ENCODE measurements at regions not wholly inside any gene's neighbourhood (a gene's known extent, or its start where the extent isn't known, plus 50 kb on each side); places are given as distances from the start of the nearest gene placed in this dataset.
"Not testable (repeated sequence)": the region's sequence is repeated elsewhere in the genome, so short reads cannot be mapped to it uniquely, and the experiment has no call there.

DNA sequence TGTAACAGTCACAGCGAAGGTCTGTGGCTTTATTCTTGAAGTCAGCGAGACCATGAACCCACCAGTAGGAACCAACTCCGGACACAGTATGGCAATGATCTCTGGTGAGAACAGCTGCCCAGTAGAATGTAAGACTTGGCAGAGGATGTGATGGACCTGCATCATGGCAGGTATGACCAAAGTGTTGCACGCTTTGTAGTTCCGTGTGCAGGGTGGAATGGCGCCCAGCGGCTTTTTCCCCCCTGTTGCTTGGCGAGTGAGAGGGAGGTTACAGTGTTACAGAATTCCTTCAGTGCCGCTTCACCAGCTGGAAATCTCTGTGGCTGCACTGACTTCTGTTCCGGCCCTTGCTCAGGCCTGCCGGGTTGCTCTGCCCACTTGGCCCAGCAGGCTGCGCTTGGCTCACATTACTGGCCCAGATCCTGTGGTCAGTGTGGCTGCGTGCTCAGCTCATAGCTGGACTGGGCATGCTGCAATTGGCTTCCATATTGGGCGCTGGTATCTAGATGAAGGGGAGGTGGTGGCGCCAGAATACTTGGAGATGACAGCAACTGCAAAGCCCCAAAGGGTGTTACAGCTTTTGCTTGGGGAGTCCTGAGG is 148.1 kb upstream of the ZNF658 start:
- not testable (repeated sequence) for H3K27ac ChIP-seq (ENCODE audit: low read depth, low read length); DNase-seq (ENCODE audit: insufficient read length, low spot score, missing footprints); H3K4me1 ChIP-seq (ENCODE audit: insufficient read depth, low read length); H3K9me3 ChIP-seq (ENCODE audit: low read depth, low read length); H3K36me3 ChIP-seq (ENCODE audit: insufficient read depth, low read length); H4K20me1 ChIP-seq (ENCODE audit: insufficient read depth, low read length); H2AFZ ChIP-seq (ENCODE audit: low read length); H3K4me2 ChIP-seq (ENCODE audit: insufficient read depth, low read length); H3K79me2 ChIP-seq (ENCODE audit: insufficient read depth, low read length); H3K27me3 ChIP-seq (ENCODE audit: insufficient read depth, low read length); H3K4me3 ChIP-seq (ENCODE audit: insufficient read depth, low read length)

DNA sequence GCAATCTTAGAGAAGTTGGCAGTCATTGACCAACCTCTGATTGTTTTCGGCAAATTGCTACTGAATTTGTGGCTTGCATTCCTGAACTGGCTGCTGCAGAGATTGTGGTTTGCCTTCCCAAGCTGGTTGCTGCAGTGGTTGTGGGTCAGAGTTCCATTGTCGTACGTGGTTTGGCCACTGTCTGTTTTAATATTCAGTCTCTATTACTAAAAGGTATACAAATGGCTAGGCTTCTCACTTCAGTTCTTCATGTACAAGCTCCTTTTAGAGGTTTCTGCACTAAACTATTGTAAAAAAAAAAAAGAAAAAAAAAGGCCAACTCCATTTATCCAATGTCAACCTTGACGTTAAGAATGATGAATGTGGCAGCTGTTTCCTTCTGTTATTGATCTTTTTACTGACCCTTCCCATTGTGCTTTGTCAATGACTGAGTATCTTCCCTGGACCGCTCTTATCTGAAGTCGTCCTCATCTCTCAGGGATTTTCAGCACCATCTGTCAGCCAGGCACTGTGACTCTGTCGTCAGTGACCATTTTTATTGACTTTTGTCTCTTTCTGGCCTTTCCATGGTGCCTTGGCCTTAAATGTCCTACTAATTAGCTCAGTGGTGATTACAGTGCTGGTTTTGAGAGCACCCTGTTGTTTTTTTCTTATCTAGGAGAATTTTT is 140.6 kb upstream of the ZNF658 start:
- DNase-seq (ENCODE audit: insufficient read length, low spot score, missing footprints); H3K4me1 ChIP-seq (ENCODE audit: insufficient read depth, low read length); H2AFZ ChIP-seq (ENCODE audit: low read length): not testable (repeated sequence)

DNA sequence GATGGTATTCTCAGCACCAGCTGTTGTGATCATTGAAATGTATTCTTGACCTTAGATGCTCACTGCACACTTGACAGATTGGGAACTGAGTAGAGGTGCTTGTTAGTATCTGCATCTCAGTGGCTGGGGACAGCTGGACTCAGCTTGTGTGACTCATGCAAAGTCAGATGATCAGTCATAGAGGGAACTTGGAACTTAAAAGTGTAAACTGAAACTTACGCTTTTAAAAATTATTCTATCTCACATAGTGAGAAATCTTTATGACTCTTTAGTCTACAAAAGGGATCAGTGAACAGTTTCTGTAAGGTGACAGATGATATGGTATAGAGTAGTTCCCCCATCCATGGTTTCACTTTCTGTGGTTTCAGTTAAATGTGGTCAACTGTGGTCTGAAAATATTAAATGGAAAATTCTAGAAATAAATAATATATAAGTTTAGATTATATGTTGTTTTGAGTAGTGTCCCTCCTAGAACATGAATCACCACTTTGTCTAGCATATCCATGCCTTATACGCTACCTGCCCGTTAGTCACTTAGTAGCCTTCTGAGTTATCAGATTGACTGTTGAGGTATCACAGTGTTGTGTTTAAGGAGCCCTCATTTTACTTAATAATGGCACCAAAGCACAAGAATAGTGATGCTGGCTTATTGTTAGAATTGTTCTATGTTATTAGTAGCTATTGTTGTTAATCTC is 135.6 kb upstream of the ZNF658 start:
- not testable (repeated sequence) for H3K4me1 ChIP-seq (ENCODE audit: insufficient read depth, low read length); H3K4me2 ChIP-seq (ENCODE audit: insufficient read depth, low read length); H3K36me3 ChIP-seq (ENCODE audit: insufficient read depth, low read length); H3K79me2 ChIP-seq (ENCODE audit: insufficient read depth, low read length); H4K20me1 ChIP-seq (ENCODE audit: insufficient read depth, low read length); DNase-seq (ENCODE audit: insufficient read length, low spot score, missing footprints); H2AFZ ChIP-seq (ENCODE audit: low read length); H3K4me3 ChIP-seq (ENCODE audit: insufficient read depth, low read length); H3K27ac ChIP-seq (ENCODE audit: low read depth, low read length); H3K9me3 ChIP-seq (ENCODE audit: low read depth, low read length); H3K27me3 ChIP-seq (ENCODE audit: insufficient read depth, low read length)

More for the DNA sequence above, 140.6 kb upstream of the ZNF658 start:
- H3K36me3 ChIP-seq (ENCODE audit: insufficient read depth, low read length); H3K4me3 ChIP-seq (ENCODE audit: insufficient read depth, low read length); H3K4me2 ChIP-seq (ENCODE audit: insufficient read depth, low read length); H3K27ac ChIP-seq (ENCODE audit: low read depth, low read length); H3K9me3 ChIP-seq (ENCODE audit: low read depth, low read length); H3K27me3 ChIP-seq (ENCODE audit: insufficient read depth, low read length); H4K20me1 ChIP-seq (ENCODE audit: insufficient read depth, low read length); H3K79me2 ChIP-seq (ENCODE audit: insufficient read depth, low read length): not testable (repeated sequence)

DNA sequence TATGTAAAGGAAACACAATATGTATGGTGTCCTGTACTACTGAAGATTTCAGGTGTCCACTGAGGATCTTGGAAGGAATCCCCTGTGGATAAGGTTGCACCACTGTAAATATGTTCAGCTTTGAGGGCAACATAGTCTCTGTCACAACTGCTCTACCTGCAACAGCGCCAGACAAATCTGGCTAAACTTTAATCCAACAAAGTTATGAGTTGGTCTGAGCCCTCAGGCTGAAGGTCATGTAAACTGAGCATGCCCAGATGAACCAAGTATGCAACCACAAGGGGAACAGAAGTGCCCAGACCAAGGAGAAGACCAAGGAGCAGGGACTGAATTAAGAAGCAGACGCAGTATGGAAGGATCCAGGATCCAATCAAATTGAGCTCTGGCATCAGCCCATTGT is 135.0 kb upstream of the ZNF658 start:
- not testable (repeated sequence) for H3K79me2 ChIP-seq (ENCODE audit: insufficient read depth, low read length); H2AFZ ChIP-seq (ENCODE audit: low read length); DNase-seq (ENCODE audit: insufficient read length, low spot score, missing footprints); H3K36me3 ChIP-seq (ENCODE audit: insufficient read depth, low read length); H4K20me1 ChIP-seq (ENCODE audit: insufficient read depth, low read length); H3K27me3 ChIP-seq (ENCODE audit: insufficient read depth, low read length); H3K4me1 ChIP-seq (ENCODE audit: insufficient read depth, low read length); H3K9me3 ChIP-seq (ENCODE audit: low read depth, low read length); H3K27ac ChIP-seq (ENCODE audit: low read depth, low read length); H3K4me3 ChIP-seq (ENCODE audit: insufficient read depth, low read length); H3K4me2 ChIP-seq (ENCODE audit: insufficient read depth, low read length)

DNA sequence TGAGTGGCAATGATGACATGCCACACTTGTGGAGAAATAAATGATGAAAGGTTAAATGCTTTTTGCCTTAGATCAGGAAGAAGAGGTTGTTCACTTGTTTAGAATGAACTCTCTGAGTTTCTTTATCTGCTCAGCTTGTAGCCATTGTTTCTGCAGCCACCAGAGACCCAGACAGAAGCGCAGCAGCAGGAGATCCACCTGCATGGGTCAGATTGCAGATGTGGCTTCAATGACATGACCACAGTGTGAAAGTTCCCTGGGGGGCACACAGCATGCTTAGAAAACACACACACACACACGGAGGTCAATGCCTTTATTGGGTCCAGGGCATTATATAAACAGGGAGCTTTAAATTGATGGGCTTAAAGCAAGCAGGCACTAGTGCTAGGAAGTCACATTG is 129.0 kb upstream of the ZNF658 start:
- H3K9me3 ChIP-seq (ENCODE audit: low read depth, low read length); H3K27me3 ChIP-seq (ENCODE audit: insufficient read depth, low read length); H3K4me2 ChIP-seq (ENCODE audit: insufficient read depth, low read length); H3K27ac ChIP-seq (ENCODE audit: low read depth, low read length); H2AFZ ChIP-seq (ENCODE audit: low read length); H4K20me1 ChIP-seq (ENCODE audit: insufficient read depth, low read length); H3K79me2 ChIP-seq (ENCODE audit: insufficient read depth, low read length); H3K36me3 ChIP-seq (ENCODE audit: insufficient read depth, low read length); H3K4me3 ChIP-seq (ENCODE audit: insufficient read depth, low read length); DNase-seq (ENCODE audit: insufficient read length, low spot score, missing footprints); H3K4me1 ChIP-seq (ENCODE audit: insufficient read depth, low read length): not testable (repeated sequence)

DNA sequence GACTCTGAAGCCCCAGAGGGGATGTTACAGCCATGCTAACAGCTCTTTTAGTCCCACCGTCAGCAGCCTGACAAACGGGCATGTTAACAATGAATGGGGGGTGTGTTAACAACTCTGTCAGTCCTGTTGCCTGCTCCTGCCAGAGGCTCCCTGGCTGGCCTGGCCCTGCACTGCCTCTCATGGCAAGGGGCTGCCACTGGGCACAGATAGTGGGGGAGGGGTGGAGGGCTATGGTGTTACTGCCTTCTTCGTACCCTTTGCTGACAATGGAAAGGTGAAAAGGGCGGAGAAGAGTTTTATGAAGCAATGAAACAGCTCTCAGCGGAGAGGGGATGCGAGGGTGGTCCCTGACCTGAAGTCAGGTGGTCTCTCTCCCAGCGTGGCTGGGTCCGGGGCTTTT is 125.9 kb upstream of the ZNF658 start:
- not testable (repeated sequence) for H3K4me2 ChIP-seq (ENCODE audit: insufficient read depth, low read length); H3K27me3 ChIP-seq (ENCODE audit: insufficient read depth, low read length); H3K9me3 ChIP-seq (ENCODE audit: low read depth, low read length); H2AFZ ChIP-seq (ENCODE audit: low read length); H3K36me3 ChIP-seq (ENCODE audit: insufficient read depth, low read length); DNase-seq (ENCODE audit: insufficient read length, low spot score, missing footprints); H3K4me3 ChIP-seq (ENCODE audit: insufficient read depth, low read length); H4K20me1 ChIP-seq (ENCODE audit: insufficient read depth, low read length); H3K79me2 ChIP-seq (ENCODE audit: insufficient read depth, low read length); H3K27ac ChIP-seq (ENCODE audit: low read depth, low read length); H3K4me1 ChIP-seq (ENCODE audit: insufficient read depth, low read length)

DNA sequence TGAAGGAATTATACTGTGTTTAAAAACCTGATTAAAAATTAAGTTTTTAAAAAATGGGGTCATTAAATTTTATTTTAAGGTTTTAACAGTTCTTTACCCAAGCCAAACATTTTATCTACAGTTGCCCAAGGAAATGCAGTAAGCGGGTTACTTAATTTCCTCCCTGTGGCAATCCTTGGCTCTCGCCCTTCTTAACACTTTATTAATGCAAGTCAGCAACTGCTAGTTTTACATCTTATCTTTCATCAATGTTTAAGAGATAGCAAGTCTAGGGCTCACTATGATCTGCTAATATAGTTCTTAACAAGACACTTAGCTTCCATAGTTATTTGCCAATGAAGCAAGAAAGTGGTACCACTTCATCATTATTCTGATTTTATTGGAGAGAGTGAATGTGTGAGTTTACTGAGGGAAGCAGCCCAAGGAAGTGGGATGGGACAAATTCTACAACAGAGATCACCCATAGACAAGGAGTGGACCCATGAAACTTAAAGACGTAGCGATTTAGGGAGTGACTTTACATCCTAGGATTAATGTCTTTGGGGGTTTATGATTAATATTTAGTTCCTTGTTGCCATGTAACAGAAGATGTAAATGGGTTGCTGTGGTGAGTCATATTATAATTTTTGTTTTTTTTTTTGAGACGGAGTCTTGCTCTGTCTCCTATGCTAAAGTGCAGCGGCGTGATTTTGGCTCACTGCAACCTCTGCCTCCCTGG is 120.4 kb upstream of the ZNF658 start:
- H3K4me1 ChIP-seq (ENCODE audit: insufficient read depth, low read length); H2AFZ ChIP-seq (ENCODE audit: low read length); H4K20me1 ChIP-seq (ENCODE audit: insufficient read depth, low read length); H3K27ac ChIP-seq (ENCODE audit: low read depth, low read length); H3K36me3 ChIP-seq (ENCODE audit: insufficient read depth, low read length); H3K9me3 ChIP-seq (ENCODE audit: low read depth, low read length); H3K27me3 ChIP-seq (ENCODE audit: insufficient read depth, low read length); DNase-seq (ENCODE audit: insufficient read length, low spot score, missing footprints); H3K4me2 ChIP-seq (ENCODE audit: insufficient read depth, low read length); H3K4me3 ChIP-seq (ENCODE audit: insufficient read depth, low read length); H3K79me2 ChIP-seq (ENCODE audit: insufficient read depth, low read length): not testable (repeated sequence)

DNA sequence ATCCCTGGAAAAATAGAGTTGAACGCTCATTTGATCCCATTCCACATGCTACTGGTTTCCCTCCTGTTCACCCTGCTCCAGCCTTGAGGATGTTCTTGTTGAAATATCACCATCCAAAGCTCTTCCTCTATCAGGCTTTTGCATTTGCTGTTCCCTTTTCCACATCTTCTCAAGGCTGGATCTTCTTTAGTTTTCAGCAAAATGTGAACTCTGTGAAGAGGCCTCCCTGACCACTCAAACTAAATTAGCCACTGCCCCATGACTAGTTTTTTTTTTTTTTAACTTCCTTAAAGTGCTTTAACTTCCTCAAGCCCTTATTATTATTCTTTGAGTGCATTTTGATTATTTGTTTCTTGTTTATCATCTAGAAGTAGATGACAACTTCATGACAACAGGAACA is 119.3 kb upstream of the ZNF658 start:
- H3K4me2 ChIP-seq (ENCODE audit: insufficient read depth, low read length); H3K79me2 ChIP-seq (ENCODE audit: insufficient read depth, low read length); H3K36me3 ChIP-seq (ENCODE audit: insufficient read depth, low read length); H2AFZ ChIP-seq (ENCODE audit: low read length); H3K27me3 ChIP-seq (ENCODE audit: insufficient read depth, low read length); H3K4me3 ChIP-seq (ENCODE audit: insufficient read depth, low read length); H3K4me1 ChIP-seq (ENCODE audit: insufficient read depth, low read length); H3K27ac ChIP-seq (ENCODE audit: low read depth, low read length); H3K9me3 ChIP-seq (ENCODE audit: low read depth, low read length); H4K20me1 ChIP-seq (ENCODE audit: insufficient read depth, low read length); DNase-seq (ENCODE audit: insufficient read length, low spot score, missing footprints): not testable (repeated sequence)

Measured in osteoblast (primary cell).